Lower leg skin (tissue), 3 donors: ENCODE measurements at regions not wholly inside any gene's neighbourhood (a gene's known extent, or its start where the extent isn't known, plus 50 kb on each side); places are given as distances from the start of the nearest gene placed in this dataset.

ENCODE experiments used
- POLR2A ChIP-seq, 2 donors: fragments of 450-650 bp; IDR thresholded peaks; one replicate each; pipeline ENCODE4 v1.6.1; 2016 to 2017; ENCODE audit warnings: antibody characterized with exemption in 2 of 2, mild to moderate bottlenecking in 1 of 2, moderate library complexity in 1 of 2
- TF ChIP-seq, protein P1 (sequence below), 3 donors: fragments of 450-650 bp; IDR thresholded peaks; one replicate each; pipeline ENCODE4 v1.5.1; 2016; ENCODE audit warnings: antibody characterized with exemption in 3 of 3, mild to moderate bottlenecking in 3 of 3, moderate library complexity in 2 of 3

DNA sequence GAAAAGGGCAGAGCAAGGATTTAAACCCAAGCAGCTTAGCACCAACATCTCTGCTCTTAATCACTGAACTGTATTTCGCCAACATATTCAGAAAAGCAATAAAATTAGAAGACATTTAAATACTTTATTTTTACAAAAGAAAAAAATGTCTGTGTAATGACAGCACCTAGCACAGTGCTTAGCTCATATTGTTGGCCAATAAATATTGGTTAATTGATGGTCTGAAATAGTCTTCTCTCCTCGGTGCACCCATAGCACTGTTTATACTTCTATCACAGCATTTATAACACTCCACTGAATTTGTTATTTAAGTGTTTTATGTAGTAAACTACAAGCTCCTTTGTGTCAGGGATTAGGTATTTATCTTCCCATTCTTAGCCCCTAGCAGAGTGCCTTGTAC is 70.9 kb upstream of the PLPPR4 start:
- TF ChIP-seq POLR2A (IDR thresholded peaks at IDR 0.05) = no peak
- TF ChIP-seq, protein P1, sequence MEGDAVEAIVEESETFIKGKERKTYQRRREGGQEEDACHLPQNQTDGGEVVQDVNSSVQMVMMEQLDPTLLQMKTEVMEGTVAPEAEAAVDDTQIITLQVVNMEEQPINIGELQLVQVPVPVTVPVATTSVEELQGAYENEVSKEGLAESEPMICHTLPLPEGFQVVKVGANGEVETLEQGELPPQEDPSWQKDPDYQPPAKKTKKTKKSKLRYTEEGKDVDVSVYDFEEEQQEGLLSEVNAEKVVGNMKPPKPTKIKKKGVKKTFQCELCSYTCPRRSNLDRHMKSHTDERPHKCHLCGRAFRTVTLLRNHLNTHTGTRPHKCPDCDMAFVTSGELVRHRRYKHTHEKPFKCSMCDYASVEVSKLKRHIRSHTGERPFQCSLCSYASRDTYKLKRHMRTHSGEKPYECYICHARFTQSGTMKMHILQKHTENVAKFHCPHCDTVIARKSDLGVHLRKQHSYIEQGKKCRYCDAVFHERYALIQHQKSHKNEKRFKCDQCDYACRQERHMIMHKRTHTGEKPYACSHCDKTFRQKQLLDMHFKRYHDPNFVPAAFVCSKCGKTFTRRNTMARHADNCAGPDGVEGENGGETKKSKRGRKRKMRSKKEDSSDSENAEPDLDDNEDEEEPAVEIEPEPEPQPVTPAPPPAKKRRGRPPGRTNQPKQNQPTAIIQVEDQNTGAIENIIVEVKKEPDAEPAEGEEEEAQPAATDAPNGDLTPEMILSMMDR (IDR thresholded peaks at IDR 0.05) = no peak
